Aorta (tissue), 5 donors: ENCODE measurements at regions not wholly inside any gene's neighbourhood (a gene's known extent, or its start where the extent isn't known, plus 50 kb on each side); places are given as distances from the start of the nearest gene placed in this dataset.

ENCODE experiments used
- ATAC-seq: fragments of 200-7000 bp; cut with Tn5 transposase; one replicate; pipeline ENCODE4 v1.9.1; 2022; ENCODE audit warnings: moderate library complexity; ENCODE audit not compliant: low FRiP score
- DNase-seq, 2 donors: peaks; one replicate each; pipeline ENCODE4 v3.0.0-alpha.2; 2020
- H3K27ac ChIP-seq, 2 donors: one replicate each; pipeline ENCODE4 v1.5.1; 2013; ENCODE audit warnings: low read length in 2 of 2, mild to moderate bottlenecking in 2 of 2, moderate library complexity in 2 of 2, control low read depth in 1 of 2, inconsistent platforms in 1 of 2, low read depth in 1 of 2
- H3K27me3 ChIP-seq, 2 donors: one replicate each; pipeline ENCODE4 v1.6.1; 2013; ENCODE audit warnings: control low read depth in 1 of 2, low read length in 1 of 2, mild to moderate bottlenecking in 1 of 2, moderate library complexity in 1 of 2; ENCODE audit not compliant: insufficient read depth in 2 of 2, control insufficient read depth in 1 of 2
- H3K36me3 ChIP-seq, 2 donors: one replicate each; pipeline ENCODE4 v1.6.1; 2013; ENCODE audit warnings: control low read depth in 1 of 2, low read length in 1 of 2, mild to moderate bottlenecking in 1 of 2; ENCODE audit not compliant: insufficient read depth in 2 of 2, control insufficient read depth in 1 of 2
- H3K4me1 ChIP-seq, 2 donors: one replicate each; pipeline ENCODE4 v1.6.1; 2013; ENCODE audit warnings: low read length in 2 of 2, control low read depth in 1 of 2, mild to moderate bottlenecking in 1 of 2, moderate library complexity in 1 of 2; ENCODE audit not compliant: insufficient read depth in 2 of 2, control insufficient read depth in 1 of 2
- H3K4me3 ChIP-seq, 2 donors: one replicate each; pipeline ENCODE4 v1.5.1; 2013; ENCODE audit warnings: low read length in 2 of 2, control low read depth in 1 of 2, mild to moderate bottlenecking in 1 of 2
- H3K9me3 ChIP-seq: one replicate; pipeline ENCODE4 v1.6.1; 2013; ENCODE audit warnings: mild to moderate bottlenecking, low read length; ENCODE audit not compliant: control insufficient read depth
- WGBS, 2 donors: extraction: QIAGEN DNeasy Blood & Tissue Kit; methylation state at CpG; one replicate each; pipeline ENCODE4 v1.1.7; 2013; 5-methylcytosine and 5-hydroxymethylcytosine counted together
- intact Hi-C, 2 donors: fragments of 100-400 bp; cut with DNase I; formaldehyde crosslinking; loops; one replicate each; pipeline versions ENCODE4 v1.14.2 to v1.15.0; 2022
- donor health status: healthy with polysubstance abuse.
- donor health status: Bipolar disorder and iron deficiency.
- donor health status: DM: no; HTN: no; CAD: no.
- donor health status: DM: no; HTN: no; CAD: no.
- donor health status: DM: yes; HTN: yes; CAD: no.

DNA sequence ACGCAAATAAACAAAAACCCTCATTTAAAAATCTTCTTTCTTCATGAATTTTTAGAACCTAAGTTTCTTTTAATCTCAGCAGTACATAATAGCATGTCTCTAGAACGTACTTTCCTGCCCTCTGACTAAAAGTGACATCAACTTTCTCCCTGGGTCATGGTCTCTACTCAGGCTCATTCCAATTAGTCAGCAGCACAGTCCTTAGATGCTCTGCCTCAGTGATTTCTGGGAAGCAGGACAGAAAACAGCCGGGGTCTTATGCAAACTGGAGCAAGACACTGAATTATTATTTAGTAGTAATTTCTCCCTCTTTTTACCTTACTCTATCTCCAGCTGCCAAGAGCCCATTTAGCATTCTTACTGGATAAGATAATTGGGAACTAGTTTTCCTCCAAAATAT, 365.2 kb downstream of the TUSC7 start:
- ATAC-seq: no peak
- intact Hi-C loops: no loop called here
- H3K27ac ChIP-seq: no peak overlapping the region
- H3K4me3 ChIP-seq: no peak overlapping the region
- DNase-seq: no peak
- H3K36me3 ChIP-seq: no peaks in the 10 kb centered on the region
- no peaks in the 10 kb centered on the region for H3K9me3 ChIP-seq
- WGBS, 2 donors: 55 to 56% methylated on average over 3 of the region's 3 CpGs
- no peaks in the 10 kb centered on the region for H3K4me1 ChIP-seq
- H3K27me3 ChIP-seq: no peaks in the 10 kb centered on the region

GRCh38 chr3:117079997-117080396, 370.4 kb downstream of the TUSC7 start:
- no peak overlapping the region for H3K4me3 ChIP-seq
- H3K4me1 ChIP-seq: no peaks in the 10 kb centered on the region
- no peaks in the 10 kb centered on the region for H3K9me3 ChIP-seq
- intact Hi-C loops: no loop called here
- no peaks in the 10 kb centered on the region for H3K36me3 ChIP-seq
- WGBS, 2 donors: 76 to 79% methylated on average over 4 of the region's 4 CpGs
- H3K27me3 ChIP-seq: no peaks in the 10 kb centered on the region
- DNase-seq: no peak
- no peak for ATAC-seq
- H3K27ac ChIP-seq: no peak overlapping the region

GRCh38 chr3:117080872-117081271, 371.3 kb downstream of the TUSC7 start:
- no peak for ATAC-seq
- DNase-seq: no peak
- Histone ChIP-seq H3K27me3 (no peaks in the 10 kb centered on the region), H3K27ac (no peak overlapping the region), H3K4me1 (no peaks in the 10 kb centered on the region), H3K36me3 (no peaks in the 10 kb centered on the region), H3K4me3 (no peak overlapping the region), H3K9me3 (no peaks in the 10 kb centered on the region)
- 48 to 67% methylated on average over 2 of the region's 2 CpGs for WGBS, 2 donors
- intact Hi-C loops: no loop called here

DNA sequence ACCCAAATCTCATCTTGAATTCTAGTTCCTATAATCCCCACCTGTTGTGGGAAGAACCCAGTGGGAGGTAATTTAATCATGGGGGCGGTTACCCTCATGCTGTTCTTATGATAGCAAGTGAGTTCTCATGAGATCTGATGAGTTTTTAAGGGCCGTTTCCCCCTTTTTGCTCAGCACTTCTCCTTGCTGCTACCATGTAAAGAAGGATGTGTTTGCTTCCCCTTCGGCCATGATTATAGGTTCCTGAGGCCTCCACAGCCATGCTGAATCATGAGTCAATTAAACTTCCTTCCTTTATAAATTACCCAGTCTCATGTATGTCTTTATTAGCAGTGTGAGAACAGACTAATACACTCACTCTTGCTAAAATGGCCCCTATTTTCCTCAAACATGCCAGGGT, 374.7 kb downstream of the TUSC7 start:
- H3K4me3 ChIP-seq: no peak overlapping the region
- no peaks in the 10 kb centered on the region for H3K27me3 ChIP-seq
- ATAC-seq: no peak
- intact Hi-C loops: no loop called here
- H3K9me3 ChIP-seq: no peaks in the 10 kb centered on the region
- H3K4me1 ChIP-seq: no peaks in the 10 kb centered on the region
- DNase-seq: no peak
- no peak overlapping the region for H3K27ac ChIP-seq
- H3K36me3 ChIP-seq: no peaks in the 10 kb centered on the region
- 87 to 92% methylated on average over 3 of the region's 3 CpGs for WGBS, 2 donors

DNA sequence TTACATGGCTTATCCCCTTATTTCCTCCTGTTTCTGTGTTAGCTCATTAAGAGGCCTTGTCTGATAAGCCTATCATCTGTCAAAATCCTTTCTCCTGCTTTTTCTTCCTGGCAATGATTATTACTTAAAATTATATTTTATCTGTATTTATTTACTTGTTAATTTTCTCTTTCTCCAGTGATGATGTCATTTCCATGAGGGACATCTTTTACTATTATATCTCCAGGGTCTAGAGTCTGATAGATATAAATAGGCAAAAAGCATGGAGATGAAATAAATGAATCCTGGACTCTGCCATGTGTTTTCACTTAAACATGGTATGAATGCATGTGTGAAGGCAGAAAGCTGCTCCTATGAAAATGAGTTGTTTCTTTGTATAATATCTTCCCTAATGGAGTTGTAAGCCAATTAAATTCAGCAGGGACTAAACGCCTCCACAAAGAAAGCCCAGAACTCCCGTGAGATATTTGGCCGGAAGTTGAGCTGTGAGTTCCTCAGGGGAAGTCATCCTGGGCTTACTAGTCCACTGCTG, 375.2 kb downstream of the TUSC7 start:
- H3K27me3 ChIP-seq: no peaks in the 10 kb centered on the region
- DNase-seq (no peak), ATAC-seq (no peak)
- intact Hi-C loops: no loop called here
- no peak overlapping the region for H3K27ac ChIP-seq
- 4 to 38% methylated on average over 3 of the region's 3 CpGs for WGBS, 2 donors
- H3K9me3 ChIP-seq: no peaks in the 10 kb centered on the region
- H3K4me3 ChIP-seq: no peak overlapping the region
- H3K4me1 ChIP-seq: no peaks in the 10 kb centered on the region
- no peaks in the 10 kb centered on the region for H3K36me3 ChIP-seq

DNA sequence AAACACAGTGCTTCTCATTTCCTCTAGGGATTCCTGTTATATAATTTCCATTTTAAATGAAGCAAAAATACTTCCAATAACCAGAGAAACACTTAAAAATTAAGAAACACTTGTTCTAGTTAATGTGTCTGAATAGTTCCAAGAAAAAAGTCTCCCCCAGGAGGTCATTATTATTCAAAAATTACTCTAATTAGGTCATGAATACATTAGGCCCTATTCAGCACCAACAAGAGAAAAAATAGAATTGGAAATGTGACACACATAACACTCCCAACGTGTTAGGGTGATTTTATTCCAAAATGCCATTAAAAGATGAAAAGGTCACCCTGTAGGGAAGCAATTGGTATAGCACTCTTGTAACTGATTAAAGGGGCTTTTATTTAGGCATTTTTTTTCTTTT, 382.1 kb downstream of the TUSC7 start:
- Histone ChIP-seq H3K4me3 (no peak overlapping the region), H3K36me3 (no peaks in the 10 kb centered on the region), H3K27ac (no peak overlapping the region), H3K9me3 (no peaks in the 10 kb centered on the region), H3K4me1 (no peaks in the 10 kb centered on the region), H3K27me3 (no peaks in the 10 kb centered on the region)
- 28 to 41% methylated on average over 1 of the region's 1 CpG for WGBS, 2 donors
- ATAC-seq: no peak
- DNase-seq: no peak
- intact Hi-C loops: no loop called here

- Histone ChIP-seq H3K36me3 (no peaks in the 10 kb centered on the region), H3K4me1 (no peaks in the 10 kb centered on the region), H3K9me3 (no peaks in the 10 kb centered on the region), H3K27me3 (no peaks in the 10 kb centered on the region), H3K27ac (no peak overlapping the region), H3K4me3 (no peak overlapping the region)
- DNase-seq: no peak
- intact Hi-C loops: no loop called here
- no peak for ATAC-seq
- WGBS, 2 donors: 80 to 85% methylated on average over 4 of the region's 4 CpGs
These were observed 387.0 kb downstream of the TUSC7 start for GRCh38 chr3:117096549-117096948.

- intact Hi-C loops: no loop called here
- DNase-seq: no peak
- no peaks in the 10 kb centered on the region for H3K4me1 ChIP-seq
- H3K4me3 ChIP-seq: no peak overlapping the region
- H3K27me3 ChIP-seq: no peaks in the 10 kb centered on the region
- H3K27ac ChIP-seq: no peak overlapping the region
- ATAC-seq: no peak
- no peaks in the 10 kb centered on the region for H3K36me3 ChIP-seq
- no peaks in the 10 kb centered on the region for H3K9me3 ChIP-seq
These were observed 387.8 kb downstream of the TUSC7 start for GRCh38 chr3:117097351-117097750.

- no peak for DNase-seq
- H3K36me3 ChIP-seq: no peaks in the 10 kb centered on the region
- H3K27ac ChIP-seq: no peak overlapping the region
- peaks cover 3% of the 10 kb centered on the region for H3K9me3 ChIP-seq
- WGBS, 2 donors: 93 to 96% methylated on average over 1 of the region's 1 CpG
- H3K4me1 ChIP-seq: no peaks in the 10 kb centered on the region
- ATAC-seq: no peak
- intact Hi-C loops: loop anchor here in 1 of 2 donors (10.0 kb wide), 1 partner anchor 63 kb away; no protein-coding TSS in a partner anchor
- no peak overlapping the region for H3K4me3 ChIP-seq
- no peaks in the 10 kb centered on the region for H3K27me3 ChIP-seq
These were observed 392.1 kb downstream of the TUSC7 start for GRCh38 chr3:117101697-117102096.
